Astrocyte of the spinal cord (primary cell): ENCODE measurements at regions not wholly inside any gene's neighbourhood (a gene's known extent, or its start where the extent isn't known, plus 50 kb on each side); places are given as distances from the start of the nearest gene placed in this dataset.

Experiments
- DNase-seq: peaks from one replicate; pipeline ENCODE4 v3.0.0; 2011; ENCODE audit warnings: low read depth, low spot score
- H3K4me3 ChIP-seq: 2 replicates; pipeline ENCODE4 v1.5.1; 2011; ENCODE audit warnings: low read depth, mild to moderate bottlenecking, low read length, moderate library complexity
- in situ Hi-C: cut with HindIII; loops from 2 replicates; pipeline ENCODE4 v1.10.0; 2017; ENCODE audit warnings: low sequenced_read_pairs
- TF ChIP-seq, protein P1 (sequence below): IDR thresholded peaks from 2 replicates; pipeline ENCODE4 v1.5.1; 2012; ENCODE audit warnings: low read depth, mild to moderate bottlenecking, low read length, inconsistent platforms

DNA sequence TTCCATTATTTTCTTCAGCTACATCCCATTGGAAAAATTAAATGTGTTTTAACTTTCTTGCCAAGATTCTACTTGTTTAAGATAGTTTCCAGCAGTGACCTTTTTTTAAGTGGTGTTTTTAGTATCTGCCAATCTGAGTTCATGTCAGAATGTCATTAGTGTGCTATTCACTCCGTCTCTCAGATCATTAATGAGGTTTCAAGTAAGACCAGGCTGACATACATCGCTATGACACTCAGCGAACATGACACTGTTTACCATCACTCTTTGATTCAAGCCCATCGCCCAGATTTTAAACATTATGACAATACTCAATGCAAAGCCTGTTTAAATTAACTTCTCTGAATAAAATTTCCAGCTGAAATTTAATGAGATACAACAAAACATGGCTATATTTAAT lies 272.0 kb upstream of the KYNU start:
- H3K4me3 ChIP-seq: no peak overlapping the region
- TF ChIP-seq, protein P1, sequence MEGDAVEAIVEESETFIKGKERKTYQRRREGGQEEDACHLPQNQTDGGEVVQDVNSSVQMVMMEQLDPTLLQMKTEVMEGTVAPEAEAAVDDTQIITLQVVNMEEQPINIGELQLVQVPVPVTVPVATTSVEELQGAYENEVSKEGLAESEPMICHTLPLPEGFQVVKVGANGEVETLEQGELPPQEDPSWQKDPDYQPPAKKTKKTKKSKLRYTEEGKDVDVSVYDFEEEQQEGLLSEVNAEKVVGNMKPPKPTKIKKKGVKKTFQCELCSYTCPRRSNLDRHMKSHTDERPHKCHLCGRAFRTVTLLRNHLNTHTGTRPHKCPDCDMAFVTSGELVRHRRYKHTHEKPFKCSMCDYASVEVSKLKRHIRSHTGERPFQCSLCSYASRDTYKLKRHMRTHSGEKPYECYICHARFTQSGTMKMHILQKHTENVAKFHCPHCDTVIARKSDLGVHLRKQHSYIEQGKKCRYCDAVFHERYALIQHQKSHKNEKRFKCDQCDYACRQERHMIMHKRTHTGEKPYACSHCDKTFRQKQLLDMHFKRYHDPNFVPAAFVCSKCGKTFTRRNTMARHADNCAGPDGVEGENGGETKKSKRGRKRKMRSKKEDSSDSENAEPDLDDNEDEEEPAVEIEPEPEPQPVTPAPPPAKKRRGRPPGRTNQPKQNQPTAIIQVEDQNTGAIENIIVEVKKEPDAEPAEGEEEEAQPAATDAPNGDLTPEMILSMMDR: no peak
- in situ Hi-C loops: no loop called here
- no peak for DNase-seq

DNA sequence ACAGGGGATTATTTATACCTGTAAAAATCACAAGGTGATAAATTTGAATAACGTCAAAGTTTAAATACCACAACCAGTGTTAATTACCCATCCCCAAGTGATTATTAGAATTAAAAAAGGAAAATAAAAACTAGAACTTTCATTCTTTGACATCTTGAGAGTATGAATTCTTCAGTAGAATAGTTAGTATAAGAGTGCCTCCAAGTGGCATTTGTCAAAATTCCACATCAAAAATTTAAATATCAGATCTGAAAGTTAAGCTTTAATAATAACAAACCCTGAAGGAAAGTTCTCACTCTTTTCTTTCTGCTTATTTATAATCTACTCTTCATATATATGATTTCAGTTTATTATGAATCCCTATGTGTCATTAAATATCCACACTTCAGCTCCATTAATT lies 273.7 kb upstream of the KYNU start:
- peak; percentile 31 for DNase-seq
- H3K4me3 ChIP-seq: no peak overlapping the region
- TF ChIP-seq, protein P1: peak; percentile 34
- in situ Hi-C loops: no loop called here

DNA sequence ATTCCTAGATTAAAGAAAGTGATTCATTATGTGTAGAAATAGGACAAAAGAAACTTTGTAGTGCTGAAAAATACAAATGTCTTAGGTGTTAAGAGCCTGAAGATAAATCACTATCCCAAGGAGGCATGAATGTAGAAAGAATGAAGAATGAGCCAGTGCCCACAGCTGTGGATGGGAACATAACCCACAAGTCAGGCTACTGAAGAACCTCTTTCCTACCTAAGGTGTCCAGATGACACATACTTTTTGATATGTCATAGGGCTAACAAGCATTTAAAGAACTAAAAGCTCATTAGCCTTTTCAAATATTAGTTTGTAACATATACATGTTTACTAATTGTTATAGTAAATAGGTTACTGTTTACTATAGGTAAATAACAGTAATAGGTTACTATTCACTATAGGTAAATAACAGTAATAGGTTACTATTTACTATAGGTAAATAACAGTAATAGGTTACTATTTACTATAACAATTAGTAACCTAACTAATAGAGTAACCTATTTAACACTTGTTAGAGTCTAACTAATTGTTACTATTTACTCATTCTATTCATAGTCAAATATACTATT lies 275.0 kb upstream of the KYNU start:
- TF ChIP-seq, protein P1: no peak
- no peak for DNase-seq
- H3K4me3 ChIP-seq: no peak overlapping the region
- in situ Hi-C loops: no loop called here

DNA sequence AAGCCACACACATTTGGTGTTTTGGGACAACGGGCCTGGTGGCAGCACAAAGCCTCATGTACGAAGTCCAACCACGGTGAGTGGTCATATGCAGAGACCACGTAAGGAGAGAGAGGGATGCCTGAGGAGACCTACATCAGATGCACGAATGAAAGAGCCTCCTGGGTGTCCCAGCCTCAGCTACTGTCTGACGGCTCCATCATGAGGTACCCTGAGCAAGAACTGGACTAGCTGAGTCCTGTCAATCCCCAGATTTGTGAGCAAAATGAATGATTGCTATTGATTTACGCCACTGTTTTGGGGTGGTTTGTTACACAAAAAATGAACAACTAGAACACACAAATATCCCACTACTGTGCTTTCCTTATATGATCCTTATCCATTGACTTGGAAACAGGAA lies 275.7 kb upstream of the KYNU start:
- in situ Hi-C loops: no loop called here
- no peak overlapping the region for H3K4me3 ChIP-seq
- TF ChIP-seq, protein P1: no peak
- DNase-seq: no peak

DNA sequence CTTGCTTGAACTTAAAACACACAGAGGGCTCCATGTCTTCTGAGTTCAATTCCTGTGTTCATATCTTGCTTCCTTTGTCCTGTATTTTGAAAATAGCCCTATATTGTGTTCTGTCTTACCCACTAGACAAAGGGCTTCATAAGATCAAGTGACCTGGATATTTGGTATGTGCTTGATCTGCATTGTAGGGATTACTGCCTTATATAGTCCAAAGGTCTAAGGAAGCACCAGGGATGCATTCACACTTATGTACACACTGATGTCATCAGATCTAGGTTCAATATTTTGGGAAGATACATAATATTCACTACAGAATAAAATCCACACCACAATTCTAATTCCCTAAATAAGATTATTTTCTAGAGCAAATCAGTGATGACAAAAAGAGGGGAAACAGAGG lies 278.0 kb upstream of the KYNU start:
- H3K4me3 ChIP-seq: no peak overlapping the region
- in situ Hi-C loops: no loop called here
- DNase-seq: no peak
- TF ChIP-seq, protein P1: no peak

DNA sequence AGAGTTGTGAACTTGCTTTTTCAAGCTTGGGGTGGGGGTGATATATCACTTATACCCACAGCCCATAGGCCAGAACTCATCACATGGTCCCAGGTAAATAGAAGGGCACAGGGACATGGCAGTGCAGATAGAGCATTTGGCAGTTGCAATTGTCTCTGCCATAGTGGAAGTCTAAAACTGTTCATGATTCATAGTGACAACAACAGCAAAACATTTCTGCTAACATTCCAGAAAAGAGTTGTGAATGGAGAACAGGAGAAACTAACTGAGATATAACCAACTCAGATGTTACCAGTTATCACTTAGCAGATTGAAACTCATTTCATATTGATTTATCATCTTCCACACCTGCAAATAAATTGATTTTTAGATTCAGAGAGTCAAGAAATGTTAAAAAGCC lies 278.6 kb upstream of the KYNU start:
- H3K4me3 ChIP-seq: no peak overlapping the region
- in situ Hi-C loops: no loop called here
- DNase-seq: no peak
- TF ChIP-seq, protein P1: no peak
